ENCODE measurements at regions not wholly inside any gene's neighbourhood (a gene's known extent, or its start where the extent isn't known, plus 50 kb on each side); places are given as distances from the start of the nearest gene placed in this dataset.

DNA sequence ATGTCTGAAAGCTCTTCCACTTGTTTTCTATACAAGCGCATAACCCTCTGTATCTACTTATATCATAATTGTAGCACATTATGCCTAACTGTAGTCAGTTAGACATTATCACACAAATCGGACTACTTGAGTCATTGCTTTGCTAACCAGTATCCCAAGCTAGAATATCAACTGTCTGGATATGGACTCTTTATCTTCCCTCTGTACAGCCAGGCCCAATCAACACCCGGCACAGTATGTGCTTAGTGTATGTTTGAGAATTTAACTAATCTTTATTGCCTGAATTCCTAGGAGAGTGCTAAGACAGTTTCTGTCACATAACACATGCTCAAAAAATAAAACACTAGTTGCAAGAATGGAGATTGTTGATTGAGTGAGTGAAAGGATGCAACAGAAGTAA, 211.2 kb downstream of the ARL4A start:
- TF ChIP-seq, protein P1, sequence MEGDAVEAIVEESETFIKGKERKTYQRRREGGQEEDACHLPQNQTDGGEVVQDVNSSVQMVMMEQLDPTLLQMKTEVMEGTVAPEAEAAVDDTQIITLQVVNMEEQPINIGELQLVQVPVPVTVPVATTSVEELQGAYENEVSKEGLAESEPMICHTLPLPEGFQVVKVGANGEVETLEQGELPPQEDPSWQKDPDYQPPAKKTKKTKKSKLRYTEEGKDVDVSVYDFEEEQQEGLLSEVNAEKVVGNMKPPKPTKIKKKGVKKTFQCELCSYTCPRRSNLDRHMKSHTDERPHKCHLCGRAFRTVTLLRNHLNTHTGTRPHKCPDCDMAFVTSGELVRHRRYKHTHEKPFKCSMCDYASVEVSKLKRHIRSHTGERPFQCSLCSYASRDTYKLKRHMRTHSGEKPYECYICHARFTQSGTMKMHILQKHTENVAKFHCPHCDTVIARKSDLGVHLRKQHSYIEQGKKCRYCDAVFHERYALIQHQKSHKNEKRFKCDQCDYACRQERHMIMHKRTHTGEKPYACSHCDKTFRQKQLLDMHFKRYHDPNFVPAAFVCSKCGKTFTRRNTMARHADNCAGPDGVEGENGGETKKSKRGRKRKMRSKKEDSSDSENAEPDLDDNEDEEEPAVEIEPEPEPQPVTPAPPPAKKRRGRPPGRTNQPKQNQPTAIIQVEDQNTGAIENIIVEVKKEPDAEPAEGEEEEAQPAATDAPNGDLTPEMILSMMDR (IDR thresholded peaks at IDR 0.05; ENCODE audit: control insufficient read depth, extremely low read depth, insufficient read depth) = no peak
- no peak overlapping the region for H3K4me3 ChIP-seq (ENCODE audit: low read depth, low read length)
- no peak for DNase-seq (ENCODE audit: low read depth)

DNA sequence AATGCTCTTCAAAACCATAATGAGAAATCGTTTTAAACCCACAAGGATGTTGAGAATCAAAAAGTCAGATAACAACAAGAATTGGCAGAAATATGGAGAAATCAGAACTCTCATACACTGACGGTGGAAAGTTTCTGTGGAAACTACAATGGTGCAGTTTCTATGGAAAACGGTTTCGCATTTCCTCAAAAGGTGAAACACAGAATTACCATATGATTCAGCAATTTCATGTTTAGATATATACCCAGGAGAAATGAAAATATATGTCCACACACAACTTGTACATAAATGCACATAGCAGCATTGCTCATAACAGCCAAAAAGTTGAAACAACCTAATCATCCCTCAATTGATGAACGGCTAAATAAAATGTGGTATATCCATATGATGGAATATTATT, 218.2 kb downstream of the ARL4A start:
- no peak overlapping the region for H3K4me3 ChIP-seq (ENCODE audit: low read depth, low read length)
- DNase-seq (ENCODE audit: low read depth) = no peak
- TF ChIP-seq, protein P1 (IDR thresholded peaks at IDR 0.05; ENCODE audit: control insufficient read depth, extremely low read depth, insufficient read depth) = no peak

DNA sequence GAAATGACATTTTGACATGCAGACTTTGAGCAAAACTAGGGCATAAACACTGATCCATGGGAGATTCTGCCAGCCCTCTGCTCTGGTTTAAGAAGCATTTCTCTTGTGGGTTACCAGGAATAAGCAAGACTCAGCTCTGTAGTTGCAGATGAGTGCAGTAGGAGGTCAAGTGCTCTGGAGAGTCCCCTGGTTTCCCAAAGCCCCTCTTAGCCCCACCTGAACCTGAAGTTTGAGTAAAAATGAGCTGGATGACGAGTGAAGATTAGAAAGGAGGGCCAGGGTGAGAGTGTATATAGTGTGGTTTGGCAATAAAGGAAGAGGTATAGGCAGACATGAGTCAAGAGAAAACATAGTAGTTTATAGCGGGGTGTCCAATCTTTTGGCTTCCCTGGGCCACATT, 220.3 kb downstream of the ARL4A start:
- no peak for DNase-seq (ENCODE audit: low read depth)
- TF ChIP-seq, protein P1 (IDR thresholded peaks at IDR 0.05; ENCODE audit: control insufficient read depth, extremely low read depth, insufficient read depth) = no peak
- H3K4me3 ChIP-seq (ENCODE audit: low read depth, low read length) = no peak overlapping the region

DNA sequence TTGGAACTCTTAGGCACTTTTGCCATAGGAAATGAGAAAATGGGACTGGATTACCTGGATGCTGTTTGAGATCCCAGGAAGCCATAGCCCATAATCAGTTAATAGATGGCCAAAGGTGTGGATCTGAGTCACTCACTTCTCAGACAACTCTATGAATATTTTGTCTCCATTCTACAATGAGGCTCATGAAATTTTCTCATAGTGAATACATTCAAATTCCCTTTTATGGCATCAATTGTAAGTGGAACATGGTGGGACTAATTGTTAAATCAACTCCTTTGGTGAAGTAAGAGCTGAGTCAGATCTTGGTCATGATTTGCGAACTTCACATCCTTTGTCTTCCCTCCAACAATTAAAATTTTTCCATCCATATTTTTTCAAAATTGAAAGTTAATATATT, 222.1 kb downstream of the ARL4A start:
- no peak for DNase-seq (ENCODE audit: low read depth)
- H3K4me3 ChIP-seq (ENCODE audit: low read depth, low read length) = no peak overlapping the region
- TF ChIP-seq, protein P1 (IDR thresholded peaks at IDR 0.05; ENCODE audit: control insufficient read depth, extremely low read depth, insufficient read depth) = no peak

DNA sequence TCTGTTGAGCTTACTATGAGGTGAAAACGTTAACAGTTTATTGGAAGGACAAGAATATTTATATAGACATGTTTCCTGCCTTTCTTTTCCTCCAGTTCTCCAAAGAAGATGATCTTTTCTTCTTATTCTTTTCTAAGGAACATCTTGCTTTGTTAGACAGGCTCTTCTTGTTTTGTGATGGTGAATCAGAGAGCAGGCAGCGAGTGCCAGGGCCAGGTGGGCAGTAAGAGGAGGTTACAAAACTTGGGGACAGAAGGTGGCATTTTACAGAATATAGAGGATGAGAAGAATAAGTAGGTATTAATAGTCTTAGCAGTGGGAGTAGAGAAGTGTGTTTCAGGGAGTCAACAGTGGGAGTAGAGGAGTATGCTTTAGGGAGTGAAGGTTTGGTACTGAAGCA, 223.6 kb downstream of the ARL4A start:
- DNase-seq (ENCODE audit: low read depth) = no peak
- H3K4me3 ChIP-seq (ENCODE audit: low read depth, low read length) = no peak overlapping the region
- TF ChIP-seq, protein P1 (IDR thresholded peaks at IDR 0.05; ENCODE audit: control insufficient read depth, extremely low read depth, insufficient read depth) = no peak

DNA sequence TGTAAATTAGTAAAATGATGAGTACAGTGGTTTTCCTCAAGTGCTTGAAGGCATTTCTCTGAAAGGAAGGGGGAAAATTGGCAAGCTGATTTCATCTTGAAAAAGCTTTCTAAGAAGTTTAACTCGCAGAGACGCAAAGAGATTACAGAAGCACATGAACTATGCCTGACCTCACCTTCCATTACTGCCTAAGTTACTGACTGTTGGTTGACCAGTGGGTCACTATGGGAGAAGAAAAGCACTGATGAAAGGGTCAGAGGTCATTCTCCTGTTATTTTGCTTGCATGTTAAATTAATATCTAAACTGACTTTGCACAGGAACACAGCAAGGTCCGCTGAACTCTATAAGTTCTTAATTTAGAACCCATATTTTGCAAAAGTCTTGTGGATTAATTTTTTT, 225.6 kb downstream of the ARL4A start:
- no peak overlapping the region for H3K4me3 ChIP-seq (ENCODE audit: low read depth, low read length)
- TF ChIP-seq, protein P1 (IDR thresholded peaks at IDR 0.05; ENCODE audit: control insufficient read depth, extremely low read depth, insufficient read depth) = no peak
- DNase-seq (ENCODE audit: low read depth) = no peak

DNA sequence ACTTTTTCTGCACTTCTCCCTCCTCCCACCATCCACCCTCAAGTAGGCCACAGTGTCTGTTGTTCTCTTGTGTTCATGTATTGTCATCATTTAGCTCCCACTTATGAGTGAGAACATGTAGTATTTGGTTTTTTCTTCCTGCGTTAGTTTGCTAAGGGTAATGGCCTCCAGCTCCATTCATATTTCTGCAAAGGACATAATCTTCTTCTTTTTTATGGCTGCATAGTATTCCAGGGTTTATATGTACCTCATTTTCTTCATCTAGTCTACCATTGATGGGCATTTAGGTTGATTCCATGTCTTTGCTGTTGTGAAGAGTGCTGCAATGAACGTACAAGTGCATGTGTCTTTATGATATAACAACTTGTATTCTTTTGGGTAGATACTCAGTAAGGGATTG, 230.4 kb downstream of the ARL4A start:
- H3K4me3 ChIP-seq (ENCODE audit: low read depth, low read length) = no peak overlapping the region
- DNase-seq (ENCODE audit: low read depth) = no peak
- TF ChIP-seq, protein P1 (IDR thresholded peaks at IDR 0.05; ENCODE audit: control insufficient read depth, extremely low read depth, insufficient read depth) = no peak
